ENCODE measurements at regions not wholly inside any gene's neighbourhood (a gene's known extent, or its start where the extent isn't known, plus 50 kb on each side); places are given as distances from the start of the nearest gene placed in this dataset.

DNA sequence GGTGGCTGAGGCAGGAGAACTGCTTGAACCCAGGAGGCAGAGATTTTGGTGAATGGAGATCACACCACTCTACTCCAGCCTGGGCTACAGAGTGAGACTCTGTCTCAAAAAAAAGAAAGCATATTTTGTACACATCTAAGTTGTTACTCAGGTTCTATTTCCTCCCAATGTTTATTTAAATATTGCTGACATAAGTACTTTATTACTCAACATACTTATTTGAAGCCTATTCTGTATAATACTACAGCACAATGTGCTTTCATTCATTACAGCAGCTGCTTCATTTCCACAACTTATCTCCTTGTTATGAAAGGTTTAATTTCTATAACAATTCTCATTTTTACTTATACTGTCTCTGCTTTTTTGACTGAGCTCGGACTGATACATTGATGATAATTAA is 495.7 kb downstream of the SLITRK1 start:
- Histone ChIP-seq H3K79me2 (ENCODE audit: low read length) (no peaks in the 10 kb centered on the region), H3K4me1 (ENCODE audit: insufficient read depth, low read length) (no peaks in the 10 kb centered on the region), H3K27me3 (ENCODE audit: low read length) (no peaks in the 10 kb centered on the region), H3K4me3 (ENCODE audit: low read length) (no peak overlapping the region), H3K9ac (ENCODE audit: low read length) (no peak overlapping the region), H3K4me2 (ENCODE audit: low read length) (no peak overlapping the region), H3K27ac (ENCODE audit: low read length) (no peak overlapping the region), H3K36me3 (ENCODE audit: low read depth, low read length) (no peaks in the 10 kb centered on the region), H4K20me1 (ENCODE audit: low read length) (no peaks in the 10 kb centered on the region), H3F3A (ENCODE audit: low read length, unreplicated experiment) (no peaks in the 10 kb centered on the region), H2AFZ (ENCODE audit: low read length) (no peak overlapping the region), H3K9me3 (ENCODE audit: low read length) (no peaks in the 10 kb centered on the region), H3K9me2 (replicated peaks; ENCODE audit: low read length) (no peaks in the 10 kb centered on the region)
- DNase-seq (no peak), ATAC-seq (no peak)
- ChIA-PET CTCF (no interaction called here), POLR2A (ENCODE audit: unreplicated experiment) (no interaction called here)
- BruUV-seq (replicated peaks), result no TSS peak
- intact Hi-C loops (cut with micrococcal nuclease), result no loop called here
- TF ChIP-seq, protein P1, sequence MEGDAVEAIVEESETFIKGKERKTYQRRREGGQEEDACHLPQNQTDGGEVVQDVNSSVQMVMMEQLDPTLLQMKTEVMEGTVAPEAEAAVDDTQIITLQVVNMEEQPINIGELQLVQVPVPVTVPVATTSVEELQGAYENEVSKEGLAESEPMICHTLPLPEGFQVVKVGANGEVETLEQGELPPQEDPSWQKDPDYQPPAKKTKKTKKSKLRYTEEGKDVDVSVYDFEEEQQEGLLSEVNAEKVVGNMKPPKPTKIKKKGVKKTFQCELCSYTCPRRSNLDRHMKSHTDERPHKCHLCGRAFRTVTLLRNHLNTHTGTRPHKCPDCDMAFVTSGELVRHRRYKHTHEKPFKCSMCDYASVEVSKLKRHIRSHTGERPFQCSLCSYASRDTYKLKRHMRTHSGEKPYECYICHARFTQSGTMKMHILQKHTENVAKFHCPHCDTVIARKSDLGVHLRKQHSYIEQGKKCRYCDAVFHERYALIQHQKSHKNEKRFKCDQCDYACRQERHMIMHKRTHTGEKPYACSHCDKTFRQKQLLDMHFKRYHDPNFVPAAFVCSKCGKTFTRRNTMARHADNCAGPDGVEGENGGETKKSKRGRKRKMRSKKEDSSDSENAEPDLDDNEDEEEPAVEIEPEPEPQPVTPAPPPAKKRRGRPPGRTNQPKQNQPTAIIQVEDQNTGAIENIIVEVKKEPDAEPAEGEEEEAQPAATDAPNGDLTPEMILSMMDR (conservative IDR thresholded peaks at IDR 0.05; ENCODE audit: low read depth, low read length), result no peak
- TF ChIP-seq EZH2phosphoT487 (IDR thresholded peaks at IDR 0.05; ENCODE audit: borderline replicate concordance, low read length) (no peak), EZH2 (IDR thresholded peaks at IDR 0.05; ENCODE audit: low read length, unreplicated experiment) (no peak)

DNA sequence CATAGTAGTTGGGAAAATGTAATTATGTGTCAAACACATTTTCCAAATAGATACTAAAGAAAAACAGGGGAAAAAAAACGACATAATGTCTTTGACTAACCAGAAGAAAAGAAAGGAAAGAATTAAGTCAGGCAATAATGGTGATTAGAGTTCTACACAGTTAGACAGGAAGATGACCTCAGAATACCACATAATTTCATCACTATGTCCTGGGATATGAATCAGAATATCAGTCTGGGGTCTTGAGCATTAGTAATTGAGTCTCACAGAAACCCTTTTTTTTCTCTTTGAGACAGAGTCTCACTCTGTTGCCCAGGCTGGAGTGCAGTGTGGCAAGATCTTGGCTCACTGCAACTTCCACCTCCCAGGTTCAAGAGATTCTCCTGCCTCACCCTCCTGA is 503.4 kb downstream of the SLITRK1 start:
- intact Hi-C loops (cut with micrococcal nuclease), result no loop called here

DNA sequence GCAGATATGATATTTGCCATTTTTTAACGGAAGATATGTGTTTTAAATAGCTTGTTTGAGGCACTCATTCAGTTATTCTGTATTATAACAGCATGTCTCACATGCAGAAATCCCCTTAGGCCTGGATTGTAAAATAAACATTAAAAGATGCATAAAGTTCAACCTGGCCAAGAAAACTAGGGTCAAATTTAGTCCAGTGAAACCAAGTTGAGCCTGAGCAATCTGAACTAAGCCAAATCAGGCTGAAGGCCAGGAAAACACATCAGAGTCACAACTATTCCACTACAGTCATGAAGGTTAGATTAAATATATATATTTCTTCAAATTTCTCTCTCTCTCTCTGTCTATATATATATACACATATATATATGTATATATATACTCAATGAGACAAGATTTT is 504.8 kb downstream of the SLITRK1 start:
- Histone ChIP-seq H3K4me2 (ENCODE audit: low read length) (no peak overlapping the region), H3K27me3 (ENCODE audit: low read length) (no peaks in the 10 kb centered on the region), H4K20me1 (ENCODE audit: low read length) (no peaks in the 10 kb centered on the region), H3K9me3 (ENCODE audit: low read length) (no peaks in the 10 kb centered on the region), H3K9me2 (replicated peaks; ENCODE audit: low read length) (no peaks in the 10 kb centered on the region), H3K79me2 (ENCODE audit: low read length) (no peaks in the 10 kb centered on the region), H3K36me3 (ENCODE audit: low read depth, low read length) (no peaks in the 10 kb centered on the region), H3K4me3 (ENCODE audit: low read length) (no peak overlapping the region), H3K27ac (ENCODE audit: low read length) (no peak overlapping the region), H3K4me1 (ENCODE audit: insufficient read depth, low read length) (no peaks in the 10 kb centered on the region), H3F3A (ENCODE audit: low read length, unreplicated experiment) (no peaks in the 10 kb centered on the region), H3K9ac (ENCODE audit: low read length) (no peak overlapping the region), H2AFZ (ENCODE audit: low read length) (no peak overlapping the region)
- POLR2A ChIA-PET (ENCODE audit: unreplicated experiment), result no interaction called here
- no peak for ATAC-seq
- no peak for DNase-seq
- TF ChIP-seq EZH2 (IDR thresholded peaks at IDR 0.05; ENCODE audit: low read length, unreplicated experiment) (no peak), EZH2phosphoT487 (IDR thresholded peaks at IDR 0.05; ENCODE audit: borderline replicate concordance, low read length) (no peak)
- TF ChIP-seq, protein P1 (conservative IDR thresholded peaks at IDR 0.05; ENCODE audit: low read depth, low read length), result no peak
- BruUV-seq (replicated peaks), result no TSS peak
- CTCF ChIA-PET, result no interaction called here
- intact Hi-C loops (cut with micrococcal nuclease), result no loop called here

More for the DNA sequence above, 503.4 kb downstream of the SLITRK1 start:
- H3K79me2 ChIP-seq (ENCODE audit: low read length), result no peaks in the 10 kb centered on the region
- no peak overlapping the region for H3K4me2 ChIP-seq (ENCODE audit: low read length)
- no peaks in the 10 kb centered on the region for H3F3A ChIP-seq (ENCODE audit: low read length, unreplicated experiment)
- ATAC-seq (no peak), DNase-seq (no peak)
- no peak overlapping the region for H3K4me3 ChIP-seq (ENCODE audit: low read length)
- H3K9me2 ChIP-seq (replicated peaks; ENCODE audit: low read length), result no peaks in the 10 kb centered on the region
- H2AFZ ChIP-seq (ENCODE audit: low read length), result no peak overlapping the region
- H3K4me1 ChIP-seq (ENCODE audit: insufficient read depth, low read length), result no peaks in the 10 kb centered on the region
- POLR2A ChIA-PET (ENCODE audit: unreplicated experiment), result no interaction called here
- CTCF ChIA-PET, result no interaction called here
- TF ChIP-seq, protein P1 (conservative IDR thresholded peaks at IDR 0.05; ENCODE audit: low read depth, low read length), result no peak
- TF ChIP-seq EZH2 (IDR thresholded peaks at IDR 0.05; ENCODE audit: low read length, unreplicated experiment) (no peak), EZH2phosphoT487 (IDR thresholded peaks at IDR 0.05; ENCODE audit: borderline replicate concordance, low read length) (no peak)
- no peaks in the 10 kb centered on the region for H4K20me1 ChIP-seq (ENCODE audit: low read length)
- no peak overlapping the region for H3K27ac ChIP-seq (ENCODE audit: low read length)
- no peaks in the 10 kb centered on the region for H3K36me3 ChIP-seq (ENCODE audit: low read depth, low read length)
- H3K27me3 ChIP-seq (ENCODE audit: low read length), result no peaks in the 10 kb centered on the region
- no peak overlapping the region for H3K9ac ChIP-seq (ENCODE audit: low read length)
- no TSS peak for BruUV-seq (replicated peaks)
- no peaks in the 10 kb centered on the region for H3K9me3 ChIP-seq (ENCODE audit: low read length)
